Gastroesophageal sphincter (tissue), 3 donors: ENCODE measurements at regions not wholly inside any gene's neighbourhood (a gene's known extent, or its start where the extent isn't known, plus 50 kb on each side); places are given as distances from the start of the nearest gene placed in this dataset.

Source experiments
- POLR2A ChIP-seq, 2 donors: fragments of 450-650 bp; IDR thresholded peaks; one replicate each; pipeline ENCODE4 v1.6.1; 2017; ENCODE audit warnings: antibody characterized with exemption in 2 of 2, mild to moderate bottlenecking in 2 of 2, moderate library complexity in 1 of 2
- POLR2AphosphoS5 ChIP-seq: sonication (generic); formaldehyde crosslinking; IDR thresholded peaks from one replicate; pipeline ENCODE4 v1.6.1; 2017; ENCODE audit warnings: antibody characterized with exemption
- TF ChIP-seq, protein P1 (sequence below), 4 experiments: fragments of 200-600 bp in 2 of 4; fragments of 450-650 bp in 2 of 4; sonication (generic) in 1 of 4; IDR thresholded peaks; one replicate each; pipeline ENCODE4 v1.5.1; 2017 to 2019; ENCODE audit warnings: antibody characterized with exemption in 4 of 4, mild to moderate bottlenecking in 2 of 4, moderate library complexity in 2 of 4

DNA sequence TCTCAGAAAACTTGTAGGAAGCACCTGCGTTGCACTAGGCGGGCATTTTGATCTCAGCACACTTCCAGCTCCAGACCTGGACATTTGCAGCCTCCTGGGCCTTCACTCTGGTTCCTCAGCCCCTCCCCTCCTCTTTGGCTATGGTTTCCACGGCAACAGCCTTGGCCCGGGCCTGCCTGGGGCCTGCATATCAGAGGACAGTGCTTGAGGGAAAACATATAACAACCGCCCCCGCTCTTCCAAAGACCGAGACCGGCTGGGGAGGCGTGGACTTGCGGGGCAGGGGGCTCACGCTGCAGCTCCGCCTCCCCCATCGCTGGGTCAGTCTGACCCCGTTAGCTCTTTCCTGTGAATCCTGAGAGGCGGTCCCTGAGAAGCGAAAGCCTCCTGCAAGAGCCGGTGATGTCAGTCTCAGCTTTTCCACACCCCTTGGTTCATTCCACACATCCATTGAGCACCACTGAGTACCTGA lies 125.7 kb upstream of the PEG3 start:
- TF ChIP-seq, protein P1, sequence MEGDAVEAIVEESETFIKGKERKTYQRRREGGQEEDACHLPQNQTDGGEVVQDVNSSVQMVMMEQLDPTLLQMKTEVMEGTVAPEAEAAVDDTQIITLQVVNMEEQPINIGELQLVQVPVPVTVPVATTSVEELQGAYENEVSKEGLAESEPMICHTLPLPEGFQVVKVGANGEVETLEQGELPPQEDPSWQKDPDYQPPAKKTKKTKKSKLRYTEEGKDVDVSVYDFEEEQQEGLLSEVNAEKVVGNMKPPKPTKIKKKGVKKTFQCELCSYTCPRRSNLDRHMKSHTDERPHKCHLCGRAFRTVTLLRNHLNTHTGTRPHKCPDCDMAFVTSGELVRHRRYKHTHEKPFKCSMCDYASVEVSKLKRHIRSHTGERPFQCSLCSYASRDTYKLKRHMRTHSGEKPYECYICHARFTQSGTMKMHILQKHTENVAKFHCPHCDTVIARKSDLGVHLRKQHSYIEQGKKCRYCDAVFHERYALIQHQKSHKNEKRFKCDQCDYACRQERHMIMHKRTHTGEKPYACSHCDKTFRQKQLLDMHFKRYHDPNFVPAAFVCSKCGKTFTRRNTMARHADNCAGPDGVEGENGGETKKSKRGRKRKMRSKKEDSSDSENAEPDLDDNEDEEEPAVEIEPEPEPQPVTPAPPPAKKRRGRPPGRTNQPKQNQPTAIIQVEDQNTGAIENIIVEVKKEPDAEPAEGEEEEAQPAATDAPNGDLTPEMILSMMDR (IDR thresholded peaks at IDR 0.05), result no peak
- no peak for TF ChIP-seq POLR2A (IDR thresholded peaks at IDR 0.05)
- no peak for TF ChIP-seq POLR2AphosphoS5
